Stimulated activated CD4-positive, alpha-beta T cell treated with anti-CD3 and anti-CD28 coated beads, TNF-alpha, amount 100 ng/mL, for 1 hour (primary cell): ENCODE measurements at regions not wholly inside any gene's neighbourhood (a gene's known extent, or its start where the extent isn't known, plus 50 kb on each side); places are given as distances from the start of the nearest gene placed in this dataset.

Source experiments
- DNase-seq, 3 donors: peaks; one replicate each; pipeline ENCODE4 v3.0.0-alpha.2; 2020; ENCODE audit warnings: low read depth in 3 of 3, low spot score in 1 of 3

DNA sequence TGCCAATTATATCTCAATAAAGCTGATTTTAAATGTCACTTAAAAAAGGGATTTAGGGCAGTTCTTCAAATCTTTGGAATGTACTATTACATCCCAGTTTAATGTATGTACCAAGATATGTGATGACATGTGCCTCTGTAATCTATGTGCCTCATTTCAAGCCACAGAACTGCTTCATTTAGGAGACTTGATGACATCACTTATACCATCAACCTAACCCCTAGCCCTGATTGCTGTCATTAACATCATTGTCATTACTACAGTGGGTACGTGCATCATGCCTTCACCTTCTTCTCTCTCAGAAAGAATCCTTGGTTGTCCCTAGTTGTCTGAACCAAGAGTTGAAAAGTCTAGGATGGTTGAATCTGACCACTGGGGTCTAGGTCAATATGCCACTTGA is 134.3 kb upstream of the RAB11FIP2 start:
- DNase-seq = no peak

DNA sequence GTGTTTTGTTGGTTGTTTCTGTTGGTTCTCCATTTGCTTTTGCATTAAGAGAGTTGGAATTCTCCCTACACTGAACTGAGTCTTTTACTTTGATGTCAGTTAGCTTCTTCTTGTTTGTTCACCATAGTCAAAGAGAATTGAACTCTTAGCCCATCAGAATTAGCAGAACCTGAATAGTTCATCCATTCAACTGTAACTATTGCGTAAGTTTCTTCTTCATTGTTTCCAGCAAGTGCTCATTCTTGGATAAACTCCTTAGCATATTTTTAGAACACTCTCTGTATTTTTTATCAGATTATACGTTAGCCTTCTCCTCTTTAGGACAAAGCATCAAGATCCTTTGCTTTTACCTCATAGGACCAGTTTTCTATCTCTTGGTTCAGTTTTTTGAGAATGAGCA is 128.4 kb upstream of the RAB11FIP2 start:
- DNase-seq = no peak

DNA sequence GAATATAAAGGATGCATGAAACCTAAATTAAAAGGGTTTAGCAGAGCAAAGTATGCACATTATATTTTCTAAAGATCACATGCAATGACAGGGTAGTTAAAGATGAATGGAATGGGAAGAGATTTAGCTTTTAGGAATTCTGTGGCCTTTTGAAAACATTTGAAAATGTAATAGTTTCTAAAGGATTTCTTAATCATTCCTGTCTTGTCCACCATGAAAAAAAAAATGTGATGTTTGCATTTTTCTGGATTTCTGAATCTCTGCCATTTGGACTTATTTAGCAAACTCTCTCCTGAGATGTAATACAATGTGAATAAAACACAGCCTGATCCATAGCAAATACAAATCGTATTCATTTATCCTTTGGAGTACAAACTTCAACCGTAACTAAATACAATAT is 126.6 kb upstream of the RAB11FIP2 start:
- no peak for DNase-seq

DNA sequence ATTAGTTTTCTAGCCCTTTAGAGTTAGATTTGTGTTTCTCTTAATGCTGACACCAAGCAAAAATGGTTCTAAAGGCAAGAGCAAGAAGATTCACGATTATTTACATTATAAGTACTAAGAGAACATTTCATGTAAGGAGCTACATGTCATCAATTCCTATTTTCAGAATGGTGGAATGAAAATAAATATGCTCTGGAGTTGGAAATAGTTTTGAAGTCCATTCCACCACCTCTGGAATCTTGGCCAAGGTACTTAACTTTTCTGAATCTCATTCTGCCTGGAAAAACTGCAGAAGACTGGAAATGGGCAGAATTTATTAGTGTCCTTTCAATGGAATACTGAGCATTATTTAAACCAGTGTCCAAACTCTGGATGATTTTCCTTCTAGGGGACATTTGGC is 125.1 kb upstream of the RAB11FIP2 start:
- no peak for DNase-seq

DNA sequence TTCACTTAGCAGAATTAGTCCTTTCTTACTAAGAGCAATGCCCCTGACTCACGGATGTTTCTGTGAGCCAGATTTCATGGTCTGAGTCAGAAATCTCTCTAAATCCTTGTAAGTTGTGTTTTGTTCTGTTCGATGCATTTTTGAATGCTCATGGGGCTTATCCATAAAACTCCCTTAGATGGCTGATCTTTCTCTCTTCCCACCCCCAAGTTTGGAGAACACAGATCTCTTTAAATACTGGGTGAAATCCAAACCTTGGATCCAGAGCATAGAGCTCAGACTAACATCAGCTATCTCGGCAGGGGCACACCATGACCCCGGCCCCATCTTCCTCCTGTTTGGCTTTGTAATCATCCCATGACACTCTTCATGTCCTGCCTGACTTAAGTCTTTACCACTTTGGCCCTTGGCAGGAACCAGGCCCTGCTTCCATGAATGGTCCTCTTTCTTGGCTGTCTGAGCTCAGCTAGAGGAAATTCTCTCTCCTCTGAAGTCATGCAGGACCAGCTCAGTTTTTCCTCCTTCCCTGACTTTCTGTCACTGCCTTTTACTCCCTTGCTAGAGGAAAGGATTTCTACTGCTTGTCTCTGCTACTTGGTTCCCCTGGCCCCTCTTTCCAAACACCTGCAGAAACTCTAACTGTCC is 120.4 kb upstream of the RAB11FIP2 start:
- no peak for DNase-seq

DNA sequence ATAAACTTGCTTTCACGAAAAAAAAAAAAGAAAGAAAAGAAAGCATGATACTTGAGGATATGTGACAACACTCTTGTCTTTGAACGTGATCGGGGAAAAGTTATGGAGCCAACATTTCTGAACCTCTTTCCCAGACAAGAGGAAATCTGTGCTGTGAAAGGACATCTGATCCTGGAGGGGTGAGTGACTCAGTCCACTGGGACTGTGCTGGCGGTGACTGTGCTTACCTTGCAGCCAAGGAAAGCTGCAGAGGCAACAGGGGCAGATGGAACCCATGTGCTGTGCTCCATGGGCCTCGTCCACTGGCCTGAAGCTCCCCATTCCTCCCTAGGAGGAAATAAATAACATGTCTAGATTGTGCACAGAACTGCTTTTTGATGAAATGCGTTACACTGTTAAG is 116.5 kb upstream of the RAB11FIP2 start:
- no peak for DNase-seq

DNA sequence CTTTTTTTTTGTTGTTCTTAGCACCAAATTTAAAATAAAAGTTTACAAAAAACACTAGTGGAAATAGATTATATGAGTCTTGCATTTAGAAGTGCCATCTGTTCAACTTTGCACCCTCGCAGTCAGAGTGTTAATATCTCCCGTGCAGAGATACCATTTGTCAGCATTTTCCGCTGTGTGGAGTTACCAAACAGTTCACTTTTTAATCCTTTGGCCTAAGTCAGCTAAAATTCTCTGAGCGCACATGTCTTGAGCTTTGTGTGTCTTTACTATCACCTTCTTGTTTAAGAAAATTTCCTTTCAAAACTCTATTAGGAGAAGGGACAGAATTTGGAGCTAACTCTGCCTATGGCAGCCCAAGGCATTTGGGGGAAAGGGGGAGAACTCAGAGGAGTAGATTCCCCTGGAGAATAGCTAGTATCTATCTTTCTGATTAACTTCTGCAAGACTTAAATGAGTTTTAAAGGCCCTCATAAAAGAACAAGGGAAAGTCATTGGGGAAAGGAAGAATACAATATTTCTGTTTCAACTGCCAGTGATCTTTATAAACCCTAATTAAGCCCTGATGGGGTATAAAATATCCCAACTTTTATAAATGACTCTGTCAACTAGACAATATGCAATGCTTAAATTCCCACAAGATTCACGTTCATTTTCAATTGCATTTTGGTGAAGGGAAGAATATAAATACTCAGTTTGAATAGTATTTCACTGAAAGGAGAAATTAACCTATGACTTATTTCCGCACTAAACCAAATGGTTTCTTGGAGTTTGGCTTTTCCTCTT is 114.9 kb upstream of the RAB11FIP2 start:
- no peak for DNase-seq

DNA sequence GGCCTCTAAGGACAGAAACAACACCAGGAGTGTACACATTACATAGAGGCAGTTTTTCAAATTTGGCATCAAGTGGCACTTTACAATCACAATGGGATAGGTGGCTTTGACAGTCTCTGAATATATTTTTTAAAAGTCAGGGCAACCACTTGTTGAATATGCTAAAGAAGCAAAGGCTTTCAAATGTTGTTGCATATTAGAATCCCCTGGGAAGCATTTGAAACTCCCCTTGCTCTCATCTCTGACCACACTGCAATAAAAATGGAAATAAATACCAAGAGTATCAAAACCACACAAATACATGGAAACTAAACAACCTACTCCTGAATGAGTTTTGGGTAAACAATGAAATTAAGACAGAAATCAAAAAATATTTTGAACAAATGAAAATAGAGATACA is 106.5 kb upstream of the RAB11FIP2 start:
- no peak for DNase-seq

DNA sequence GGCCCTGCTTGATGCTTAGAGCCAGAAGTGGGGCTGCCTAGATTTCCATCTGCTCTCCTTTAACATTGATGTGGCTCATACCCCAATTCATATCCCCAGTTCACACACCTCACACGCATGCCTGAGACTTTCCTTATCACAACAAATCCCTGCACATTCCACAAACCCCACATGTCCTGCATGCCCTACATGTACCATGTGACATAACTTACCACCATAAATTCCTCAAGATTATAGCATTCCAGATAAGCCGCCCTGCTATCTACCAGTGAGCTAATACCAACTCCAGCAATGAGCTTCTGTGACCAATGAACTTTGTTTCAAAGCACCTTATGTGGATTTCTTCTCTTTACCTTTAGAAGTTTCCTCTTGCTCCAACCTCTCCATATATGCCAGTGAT is 104.7 kb upstream of the RAB11FIP2 start:
- DNase-seq = no peak

DNA sequence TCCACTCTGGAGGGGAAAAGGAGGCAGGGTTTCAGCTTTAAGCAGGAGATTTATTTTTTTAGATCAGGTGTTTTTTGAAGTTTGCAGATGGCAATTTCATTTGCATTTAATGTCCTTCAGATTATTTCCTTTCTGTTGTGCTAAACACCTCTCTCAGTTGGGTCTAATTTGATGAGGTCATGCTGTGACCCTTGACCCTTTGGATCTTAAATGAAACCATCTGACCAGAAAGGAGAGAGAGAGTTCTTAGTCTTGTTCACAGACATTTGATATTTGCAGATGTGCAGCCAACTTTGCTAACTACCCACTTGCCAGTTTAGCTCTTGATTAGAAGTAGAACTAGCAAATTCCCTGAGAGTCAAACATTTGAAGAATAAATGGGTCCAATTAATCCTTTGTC is 101.5 kb upstream of the RAB11FIP2 start:
- DNase-seq = no peak

DNA sequence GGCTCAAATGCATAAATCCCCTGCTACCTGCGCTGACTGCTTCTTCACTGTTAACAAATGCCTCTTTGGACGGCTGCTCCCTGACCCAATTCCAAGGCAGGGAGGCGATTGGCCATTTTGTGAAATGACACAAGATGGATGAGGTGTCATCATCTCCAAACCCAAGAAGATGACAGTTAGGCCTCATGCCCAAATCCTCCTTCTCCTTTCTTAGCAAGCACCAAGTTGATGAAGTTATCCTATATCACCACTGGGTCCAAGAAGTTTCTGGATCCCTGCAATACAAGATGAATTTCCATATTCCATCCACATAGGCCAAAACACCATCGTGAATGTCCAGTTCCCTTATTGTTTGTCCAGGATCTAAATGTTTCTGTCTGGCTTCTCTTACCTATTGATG is 98.5 kb upstream of the RAB11FIP2 start:
- DNase-seq = no peak

DNA sequence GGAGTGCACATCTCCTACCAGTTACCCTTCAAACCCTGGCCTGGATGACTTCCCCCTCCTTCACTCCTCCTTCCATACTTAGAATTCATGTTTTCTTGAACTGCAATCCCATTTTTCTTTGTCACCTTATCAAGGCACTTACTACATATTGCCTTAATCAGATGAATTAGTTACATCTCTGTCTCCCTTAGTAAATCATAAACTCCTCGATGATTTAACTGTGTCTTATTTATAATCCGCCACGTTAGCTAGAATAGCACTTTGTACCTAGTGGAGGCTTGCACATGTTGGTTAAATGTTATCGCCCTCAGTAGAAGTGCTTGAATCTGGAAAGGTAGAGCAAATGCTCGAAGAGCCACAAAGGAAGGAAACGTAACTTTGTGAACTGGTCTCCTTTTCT is 94.7 kb upstream of the RAB11FIP2 start:
- DNase-seq = no peak

DNA sequence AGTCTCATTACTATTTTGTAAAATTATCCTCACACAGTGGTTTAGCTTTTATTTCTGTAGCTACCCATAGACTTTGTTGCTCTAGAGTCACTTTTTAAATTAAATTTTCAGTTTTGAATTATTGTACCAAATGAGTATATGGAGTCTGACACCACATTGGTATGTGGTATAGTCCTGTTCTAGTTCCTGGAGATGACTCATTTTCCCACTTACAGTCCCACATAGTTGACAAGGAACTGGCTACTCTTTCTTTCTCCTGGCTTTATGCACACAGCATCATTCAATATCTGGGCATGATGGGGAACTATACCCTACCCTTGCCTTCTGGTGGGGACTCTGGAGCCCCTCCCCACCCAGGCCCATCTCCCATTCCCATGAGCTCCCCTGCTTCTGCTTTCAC is 92.6 kb upstream of the RAB11FIP2 start:
- DNase-seq = no peak

DNA sequence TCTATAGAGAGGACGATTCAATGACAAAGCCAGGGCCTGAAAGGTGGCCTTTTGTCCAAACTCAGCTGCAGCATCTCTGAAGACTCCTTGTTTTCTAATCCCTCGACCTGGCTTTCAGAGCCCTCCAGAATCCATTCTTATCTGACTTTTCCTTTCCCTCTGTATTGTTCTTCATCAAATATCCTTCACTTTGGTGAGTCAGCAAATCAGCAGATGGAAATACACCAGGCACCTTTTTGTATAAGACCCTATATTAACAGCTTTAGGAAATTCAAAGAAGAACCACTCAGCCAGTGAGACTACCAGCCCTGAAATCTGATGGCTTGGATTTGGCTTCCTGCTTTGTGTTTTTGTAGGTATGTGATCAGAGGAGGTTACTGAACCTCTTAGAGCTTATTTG is 81.9 kb upstream of the RAB11FIP2 start:
- DNase-seq = no peak

DNA sequence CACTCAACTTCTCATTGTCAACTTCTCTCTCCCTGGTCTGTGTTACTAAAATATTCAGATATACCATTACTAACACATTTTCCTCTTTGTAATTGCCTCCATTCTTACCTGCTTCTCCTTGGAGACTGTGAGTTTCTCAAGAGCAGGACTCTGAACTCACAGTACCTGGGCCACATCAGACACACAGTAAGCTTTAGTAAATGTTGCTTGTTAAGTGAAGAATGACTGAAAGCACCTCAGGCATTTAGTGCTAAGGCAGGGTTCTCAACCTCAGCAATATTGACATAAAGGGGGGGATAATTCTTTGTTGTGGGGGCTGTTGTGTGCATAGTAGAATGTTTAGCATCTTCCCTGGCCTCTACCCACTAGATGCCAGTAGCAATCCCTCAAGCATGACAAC is 72.0 kb upstream of the RAB11FIP2 start:
- no peak for DNase-seq

DNA sequence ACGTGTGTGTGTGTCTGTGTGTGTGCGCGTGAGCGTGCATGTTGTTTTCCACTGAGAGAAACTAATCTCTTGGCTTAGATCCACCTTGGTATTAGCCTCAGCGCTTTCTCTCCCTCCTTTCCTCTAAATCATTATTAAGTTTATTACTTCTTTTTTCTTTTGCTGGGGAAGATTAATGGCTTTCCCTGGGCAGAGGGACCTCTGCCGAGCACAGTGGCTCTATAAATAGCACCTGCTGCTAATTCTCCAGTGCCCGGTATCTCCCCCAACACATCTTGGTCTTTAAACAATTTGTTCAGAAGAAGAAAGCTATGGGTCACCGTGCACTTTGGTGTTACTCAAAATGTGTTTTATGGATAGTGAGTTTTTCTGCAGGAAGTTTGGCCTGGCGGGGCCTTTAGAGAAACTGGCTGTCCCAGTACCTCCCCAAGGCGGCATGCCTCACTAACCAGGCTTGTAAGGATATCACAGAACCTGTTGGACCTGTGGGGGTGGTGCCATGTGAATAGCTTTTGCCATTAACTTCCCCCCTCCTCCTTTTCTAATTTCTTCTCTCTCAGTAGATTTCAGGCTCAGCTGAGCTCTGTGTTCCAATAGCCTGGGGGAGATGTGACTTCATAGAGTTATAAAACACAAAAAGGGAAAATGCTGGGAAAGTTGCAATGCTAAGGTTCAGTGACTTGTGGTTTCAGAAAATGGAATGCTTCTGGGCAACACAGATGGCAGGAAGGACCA is 70.1 kb upstream of the RAB11FIP2 start:
- DNase-seq = no peak

DNA sequence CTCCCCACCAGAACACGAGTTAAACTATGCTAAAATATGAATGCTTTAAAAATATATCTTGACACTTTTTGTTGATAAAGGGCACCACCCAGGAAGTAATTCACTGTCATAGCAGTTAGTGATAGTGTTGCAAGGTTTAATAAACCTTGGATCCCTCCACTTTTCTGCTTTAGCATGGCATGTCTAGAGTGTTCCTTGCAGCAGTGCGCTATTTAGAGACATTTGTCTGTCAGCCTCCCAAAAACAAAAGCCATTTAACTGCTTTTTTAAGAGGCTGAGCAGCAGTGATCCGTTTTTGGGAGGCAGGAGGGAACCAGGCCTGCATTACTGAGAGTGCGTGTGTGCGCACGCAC is 69.6 kb upstream of the RAB11FIP2 start:
- DNase-seq = no peak

DNA sequence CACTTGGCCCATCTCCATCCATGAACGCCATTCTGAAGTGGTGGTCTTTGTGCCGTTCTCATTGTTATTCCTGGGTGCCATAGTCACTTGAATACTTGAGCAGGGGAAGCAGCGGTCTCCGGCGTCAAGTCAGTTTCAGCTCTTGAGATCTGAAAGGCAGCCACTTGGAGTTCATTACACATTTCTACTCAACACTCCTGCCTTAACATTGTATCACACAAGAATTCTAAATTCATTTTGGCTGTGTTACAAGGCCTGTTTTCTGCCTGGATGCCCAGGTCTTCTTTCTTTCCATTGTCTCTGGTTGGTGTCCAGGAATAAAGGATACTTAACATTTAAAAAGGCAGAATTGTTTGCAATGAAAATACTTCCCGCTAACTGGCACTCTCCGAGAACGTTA is 69.0 kb upstream of the RAB11FIP2 start:
- no peak for DNase-seq

DNA sequence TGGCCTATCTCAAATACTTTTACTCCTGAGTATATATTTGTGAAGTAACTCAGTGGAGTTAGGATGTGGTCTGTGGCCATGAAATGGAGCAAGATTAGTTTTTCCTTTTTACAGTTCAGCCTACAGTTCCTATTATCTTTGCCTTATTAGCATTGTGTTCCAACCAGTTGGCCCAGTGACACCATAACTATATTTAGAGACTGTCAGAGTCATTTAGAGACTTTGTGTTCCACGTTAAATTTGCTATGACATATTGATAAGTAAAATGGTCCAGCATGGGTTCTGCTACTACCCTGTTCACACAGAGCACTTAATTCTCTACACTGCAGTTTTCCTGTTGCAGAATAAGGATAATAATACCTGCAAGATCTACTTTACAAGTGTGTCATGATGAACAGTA is 68.3 kb upstream of the RAB11FIP2 start:
- DNase-seq = no peak

DNA sequence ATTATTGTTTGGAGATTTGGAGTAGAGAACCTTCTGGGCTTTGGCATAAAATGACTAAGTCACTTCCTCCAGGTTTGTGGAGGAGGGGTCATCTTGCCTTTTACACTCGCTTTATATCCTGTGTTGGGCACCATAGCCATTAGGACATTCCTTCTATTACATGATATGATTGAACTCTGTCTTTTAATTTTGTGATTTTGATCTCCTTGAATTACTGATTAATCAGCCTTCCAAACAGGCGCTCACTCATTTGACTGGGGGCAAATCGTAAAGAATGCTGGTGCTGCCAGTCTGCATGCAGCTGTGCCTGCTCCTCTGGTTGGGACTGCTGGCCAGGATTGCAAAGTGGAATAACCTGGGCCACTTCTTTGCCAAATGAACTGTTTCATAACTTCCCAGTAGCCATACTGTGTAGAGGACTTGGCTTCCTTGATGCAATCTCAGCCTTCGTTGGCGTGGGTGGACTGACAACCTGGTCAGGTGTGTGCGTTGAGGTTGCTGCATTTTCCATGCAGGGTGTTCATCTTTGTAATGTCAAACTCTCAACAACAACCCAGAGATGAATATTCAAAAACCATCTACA is 65.9 kb upstream of the RAB11FIP2 start:
- DNase-seq = no peak

DNA sequence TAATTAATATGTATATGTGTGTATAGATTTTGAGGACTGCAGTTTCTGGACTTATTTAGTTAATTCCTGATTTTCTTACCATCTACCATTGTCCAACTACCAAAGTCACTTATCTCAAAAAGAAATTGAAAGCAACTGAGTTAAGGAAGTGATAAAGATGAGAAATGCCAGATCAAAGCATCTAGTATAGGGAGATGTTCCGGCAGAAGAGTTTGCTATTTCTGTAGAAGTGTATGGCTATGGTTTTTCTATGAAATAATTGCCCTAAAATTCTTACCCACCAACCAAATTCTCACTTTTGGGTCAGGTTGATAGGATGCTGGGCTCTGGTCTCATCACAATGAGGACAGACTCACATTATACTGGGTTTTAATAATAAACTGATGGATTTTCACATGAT is 64.0 kb upstream of the RAB11FIP2 start:
- no peak for DNase-seq
